RWPE1 (cell line): ENCODE measurements at regions not wholly inside any gene's neighbourhood (a gene's known extent, or its start where the extent isn't known, plus 50 kb on each side); places are given as distances from the start of the nearest gene placed in this dataset.

Experiments
- CTCF ChIA-PET: fragments of 350-600 bp; sonication (Branson Sonifier 250); formaldehyde crosslinking; extraction: SDS; loops from one replicate; lab custom pipeline; 2021; lab: Yijun Ruan, JAX
- POLR2A ChIA-PET: fragments of 400-600 bp; formaldehyde crosslinking; extraction: SDS; loops from one replicate; lab custom pipeline; 2020; ENCODE audit warnings: antibody characterized with exemption; ENCODE audit not compliant: low non-redundant PET; lab: Yijun Ruan, JAX
- DNase-seq: peaks from one replicate; pipeline ENCODE4 v3.0.0; 2012; ENCODE audit warnings: low spot score
- H3K27ac ChIP-seq: fragments of 450-650 bp; 2 replicates; pipeline ENCODE4 v1.5.1; 2017
- TF ChIP-seq, protein P1 (sequence below): fragments of 450-650 bp; conservative IDR thresholded peaks from 2 replicates; pipeline ENCODE4 v1.5.1; 2017; ENCODE audit warnings: low read depth, mild to moderate bottlenecking

DNA sequence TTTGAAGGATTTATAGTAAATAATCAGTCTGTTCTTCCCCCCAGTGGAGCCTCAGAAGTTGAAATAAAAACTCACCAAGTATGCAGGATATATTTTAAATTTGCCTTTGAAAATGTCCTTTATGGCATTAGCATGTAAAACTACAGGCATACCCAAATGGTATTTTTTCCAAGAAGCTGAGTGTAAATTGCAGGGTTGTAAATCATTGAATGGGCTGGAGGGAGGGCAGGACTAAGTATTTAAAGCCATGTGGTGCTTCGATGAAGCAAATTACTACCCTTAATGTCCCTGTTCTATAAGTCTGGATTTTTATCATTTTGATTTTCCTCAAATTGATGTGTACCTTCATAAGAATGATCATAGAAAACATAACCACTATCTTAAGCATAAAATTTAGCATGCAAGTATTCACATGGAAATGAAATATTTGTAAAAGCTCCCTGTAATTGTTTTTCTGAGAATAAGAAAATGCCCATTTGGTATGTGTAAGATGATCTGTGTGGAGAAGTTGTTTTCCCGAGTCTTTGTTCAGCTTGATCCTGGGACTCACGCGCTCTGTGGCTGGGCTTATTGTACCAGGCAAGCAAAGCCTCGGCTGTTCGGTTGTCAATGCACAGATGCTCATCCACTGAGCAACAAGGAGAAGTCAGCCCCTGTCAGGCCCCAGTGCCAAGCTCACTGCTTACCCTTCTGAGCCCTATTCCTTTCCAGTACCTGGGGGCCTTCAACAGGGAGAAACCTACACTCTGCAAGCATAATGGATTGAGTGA lies 66.7 kb downstream of the CD164 start:
- CTCF ChIA-PET: interaction anchor here (0.6 kb wide), 1 partner anchor 1560 kb away, joined by 5 read pairs; no protein-coding TSS in a partner anchor
- TF ChIP-seq, protein P1, sequence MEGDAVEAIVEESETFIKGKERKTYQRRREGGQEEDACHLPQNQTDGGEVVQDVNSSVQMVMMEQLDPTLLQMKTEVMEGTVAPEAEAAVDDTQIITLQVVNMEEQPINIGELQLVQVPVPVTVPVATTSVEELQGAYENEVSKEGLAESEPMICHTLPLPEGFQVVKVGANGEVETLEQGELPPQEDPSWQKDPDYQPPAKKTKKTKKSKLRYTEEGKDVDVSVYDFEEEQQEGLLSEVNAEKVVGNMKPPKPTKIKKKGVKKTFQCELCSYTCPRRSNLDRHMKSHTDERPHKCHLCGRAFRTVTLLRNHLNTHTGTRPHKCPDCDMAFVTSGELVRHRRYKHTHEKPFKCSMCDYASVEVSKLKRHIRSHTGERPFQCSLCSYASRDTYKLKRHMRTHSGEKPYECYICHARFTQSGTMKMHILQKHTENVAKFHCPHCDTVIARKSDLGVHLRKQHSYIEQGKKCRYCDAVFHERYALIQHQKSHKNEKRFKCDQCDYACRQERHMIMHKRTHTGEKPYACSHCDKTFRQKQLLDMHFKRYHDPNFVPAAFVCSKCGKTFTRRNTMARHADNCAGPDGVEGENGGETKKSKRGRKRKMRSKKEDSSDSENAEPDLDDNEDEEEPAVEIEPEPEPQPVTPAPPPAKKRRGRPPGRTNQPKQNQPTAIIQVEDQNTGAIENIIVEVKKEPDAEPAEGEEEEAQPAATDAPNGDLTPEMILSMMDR: no peak
- POLR2A ChIA-PET: no interaction called here
- DNase-seq: no peak
- no peak overlapping the region for H3K27ac ChIP-seq

DNA sequence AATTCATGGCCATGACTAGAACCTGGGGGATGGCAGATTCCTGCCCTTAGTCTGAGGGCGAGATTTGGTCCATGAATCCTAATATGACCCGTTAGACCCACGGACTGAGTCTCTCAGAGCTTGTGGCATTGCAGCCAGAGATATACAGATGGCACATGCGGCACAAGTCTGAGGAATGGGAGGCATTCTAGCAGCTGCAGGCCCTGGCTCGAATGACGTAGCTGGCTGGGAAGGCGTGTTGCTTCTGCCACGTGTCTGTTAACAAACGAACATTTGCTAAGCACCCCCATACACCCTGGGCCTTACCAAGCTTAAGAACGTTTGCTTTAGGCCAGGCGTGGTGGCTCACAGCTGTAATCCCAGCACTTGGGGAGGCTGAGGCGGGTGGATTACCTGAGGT lies 68.0 kb downstream of the CD164 start:
- POLR2A ChIA-PET: no interaction called here
- CTCF ChIA-PET: interaction anchor here (0.7 kb wide), 1 partner anchor 140 kb away, joined by 4 read pairs; no protein-coding TSS in a partner anchor
- TF ChIP-seq, protein P1: no peak
- no peak for DNase-seq
- H3K27ac ChIP-seq: no peak overlapping the region

DNA sequence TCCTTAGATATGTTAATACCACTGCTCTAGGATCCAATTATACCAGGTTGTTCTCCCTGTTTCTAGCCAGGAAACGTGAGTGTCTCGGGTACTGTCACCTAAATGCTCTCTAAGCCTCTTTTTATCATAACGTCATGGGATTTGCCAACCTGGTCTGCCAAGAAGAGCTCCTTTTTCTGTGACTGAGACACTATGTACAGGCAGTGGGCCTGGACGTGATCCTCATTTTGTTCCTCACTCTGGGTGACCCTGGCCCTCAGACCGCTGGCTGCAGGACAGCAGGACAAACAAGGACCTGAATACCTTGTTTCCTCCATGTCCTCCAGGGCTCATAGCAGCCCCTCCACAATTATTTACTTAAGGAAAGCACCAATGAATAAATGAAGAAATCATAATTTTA lies 69.1 kb downstream of the CD164 start:
- ChIA-PET POLR2A (no interaction called here), CTCF (interaction anchor here (0.7 kb wide), 1 partner anchor 72 kb away, joined by 4 read pairs; no protein-coding TSS in a partner anchor)
- no peak for DNase-seq
- H3K27ac ChIP-seq: no peak overlapping the region
- TF ChIP-seq, protein P1: no peak

DNA sequence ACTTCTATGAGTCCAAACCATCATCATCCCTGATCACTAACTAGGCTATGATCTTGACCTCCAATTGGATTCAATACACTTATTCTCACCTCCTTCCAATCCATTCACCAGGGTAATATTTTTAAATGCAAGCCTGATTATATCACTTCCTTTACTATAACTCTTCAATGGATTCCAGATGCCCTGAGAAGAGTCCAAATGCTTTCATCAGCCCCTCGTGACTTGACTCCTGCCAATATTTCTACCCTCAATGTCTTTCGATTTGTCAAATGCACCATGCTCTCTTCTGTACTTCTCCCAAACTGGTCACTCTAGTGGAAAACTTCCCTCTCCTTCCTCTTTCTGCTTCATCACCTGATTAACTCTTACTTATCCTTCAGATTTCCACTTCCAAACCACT lies 70.8 kb downstream of the CD164 start:
- DNase-seq: no peak
- POLR2A ChIA-PET: no interaction called here
- TF ChIP-seq, protein P1: no peak
- H3K27ac ChIP-seq: no peak overlapping the region
- CTCF ChIA-PET: interaction anchor here (0.6 kb wide), 1 partner anchor 17 kb away, joined by 4 read pairs; no protein-coding TSS in a partner anchor

DNA sequence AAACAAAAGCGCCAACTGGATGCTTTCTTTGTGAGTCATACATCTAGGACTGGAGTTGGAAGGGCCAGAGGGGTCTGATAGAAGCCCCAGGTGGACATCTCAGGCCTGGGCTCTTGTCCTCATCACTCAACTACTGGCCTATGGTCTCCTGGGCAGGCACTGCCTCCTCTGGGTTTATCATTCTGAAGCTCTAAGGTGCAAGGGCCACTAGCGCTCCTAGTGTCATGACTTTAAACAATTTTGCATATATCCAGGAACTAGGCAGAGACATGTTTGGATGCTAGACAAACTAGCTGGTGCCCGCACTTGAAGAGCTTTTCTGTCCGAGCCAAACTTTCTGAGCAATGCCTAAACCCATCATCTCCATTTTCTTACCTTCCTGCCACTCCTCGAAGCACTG lies 72.3 kb downstream of the CD164 start:
- TF ChIP-seq, protein P1: no peak
- no peak for DNase-seq
- ChIA-PET POLR2A (no interaction called here), CTCF (no interaction called here)
- H3K27ac ChIP-seq: no peak overlapping the region

DNA sequence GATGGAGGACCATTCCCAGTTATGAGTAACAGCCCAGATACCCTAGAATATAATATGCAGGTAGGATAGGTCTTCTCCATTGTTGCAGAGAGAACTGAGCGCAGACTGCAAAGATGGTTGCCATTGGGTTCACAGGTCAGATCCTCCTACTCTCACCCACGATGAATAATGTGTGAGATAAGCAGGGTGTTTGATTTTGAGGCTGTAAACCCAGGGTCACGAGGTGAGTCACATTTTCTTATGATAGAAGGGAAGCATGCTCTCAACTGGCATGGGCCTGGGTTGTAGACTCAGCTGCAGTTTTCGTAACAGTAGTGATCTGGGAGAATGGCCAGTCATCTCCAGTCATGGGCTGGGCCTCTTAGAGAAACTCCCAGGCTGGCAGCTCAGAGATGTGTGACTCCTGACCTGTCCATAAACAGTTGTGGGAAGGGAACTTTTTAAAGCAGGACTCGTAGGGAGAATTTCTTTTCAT lies 74.2 kb downstream of the CD164 start:
- TF ChIP-seq, protein P1: no peak
- DNase-seq: peak; percentile 41
- ChIA-PET POLR2A (no interaction called here), CTCF (no interaction called here)
- no peak overlapping the region for H3K27ac ChIP-seq
